ENCODE measurements at regions not wholly inside any gene's neighbourhood (a gene's known extent, or its start where the extent isn't known, plus 50 kb on each side); places are given as distances from the start of the nearest gene placed in this dataset.

DNA sequence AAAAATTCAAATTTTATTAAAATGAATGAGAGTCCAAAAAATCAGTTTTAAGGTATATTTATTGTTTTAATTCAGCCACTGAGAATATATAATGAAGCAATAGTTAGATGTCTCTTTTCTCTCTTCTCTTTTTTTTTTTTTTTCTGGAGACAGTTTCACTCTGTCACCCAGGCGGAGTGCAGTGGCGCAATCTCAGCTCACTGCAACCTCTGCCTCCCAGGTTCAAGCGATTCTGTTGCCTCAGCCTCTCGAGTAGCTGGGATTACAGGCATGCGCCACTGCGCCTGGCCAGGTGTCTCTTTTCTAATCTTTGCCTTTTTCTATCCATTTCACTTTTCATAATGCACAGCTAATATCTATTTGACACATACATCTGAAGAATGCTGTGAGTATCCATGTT lies 307.1 kb upstream of the RGS6 start:
- no peak for TF ChIP-seq POLR2A (IDR thresholded peaks at IDR 0.05)
- TF ChIP-seq, protein P1, sequence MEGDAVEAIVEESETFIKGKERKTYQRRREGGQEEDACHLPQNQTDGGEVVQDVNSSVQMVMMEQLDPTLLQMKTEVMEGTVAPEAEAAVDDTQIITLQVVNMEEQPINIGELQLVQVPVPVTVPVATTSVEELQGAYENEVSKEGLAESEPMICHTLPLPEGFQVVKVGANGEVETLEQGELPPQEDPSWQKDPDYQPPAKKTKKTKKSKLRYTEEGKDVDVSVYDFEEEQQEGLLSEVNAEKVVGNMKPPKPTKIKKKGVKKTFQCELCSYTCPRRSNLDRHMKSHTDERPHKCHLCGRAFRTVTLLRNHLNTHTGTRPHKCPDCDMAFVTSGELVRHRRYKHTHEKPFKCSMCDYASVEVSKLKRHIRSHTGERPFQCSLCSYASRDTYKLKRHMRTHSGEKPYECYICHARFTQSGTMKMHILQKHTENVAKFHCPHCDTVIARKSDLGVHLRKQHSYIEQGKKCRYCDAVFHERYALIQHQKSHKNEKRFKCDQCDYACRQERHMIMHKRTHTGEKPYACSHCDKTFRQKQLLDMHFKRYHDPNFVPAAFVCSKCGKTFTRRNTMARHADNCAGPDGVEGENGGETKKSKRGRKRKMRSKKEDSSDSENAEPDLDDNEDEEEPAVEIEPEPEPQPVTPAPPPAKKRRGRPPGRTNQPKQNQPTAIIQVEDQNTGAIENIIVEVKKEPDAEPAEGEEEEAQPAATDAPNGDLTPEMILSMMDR (IDR thresholded peaks at IDR 0.05) = no peak

Measured in prostate gland (tissue), 2 donors.